ENCODE measurements at regions not wholly inside any gene's neighbourhood (a gene's known extent, or its start where the extent isn't known, plus 50 kb on each side); places are given as distances from the start of the nearest gene placed in this dataset.

DNA sequence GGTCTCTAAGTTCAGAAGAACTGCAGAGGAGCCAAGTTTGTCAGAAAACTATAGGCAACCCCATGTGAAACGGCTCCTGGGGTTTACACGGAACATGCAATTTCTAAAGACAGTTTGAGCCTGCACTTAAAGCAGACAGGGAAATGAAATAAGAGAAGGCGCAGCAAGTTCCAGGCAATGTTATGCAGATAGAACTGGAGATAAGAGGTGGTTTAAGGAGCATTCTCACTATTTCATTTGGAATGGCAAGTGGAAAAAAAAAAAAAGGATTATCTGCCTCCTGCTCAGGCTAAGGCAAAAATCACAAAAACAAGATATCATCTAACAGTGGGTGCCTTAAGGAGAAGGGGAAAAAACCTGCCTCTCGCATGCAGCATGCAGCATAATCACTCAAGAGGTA lies 2252.4 kb downstream of the MAT2B start:
- whole genome bisulfite sequencing, 5 donors: 72 to 87% (median 77%) methylated on average over 4 of the region's 4 CpGs
- no peak for DNase-seq
- intact Hi-C loops (cut with DNase I; ENCODE audit: low total_unique reads): no loop called here
- H3K4me3 ChIP-seq: no peak overlapping the region
- TF ChIP-seq POLR2AphosphoS5 (IDR thresholded peaks at IDR 0.05) (no peak), POLR2A (IDR thresholded peaks at IDR 0.05) (no peak)
- TF ChIP-seq, protein P1, sequence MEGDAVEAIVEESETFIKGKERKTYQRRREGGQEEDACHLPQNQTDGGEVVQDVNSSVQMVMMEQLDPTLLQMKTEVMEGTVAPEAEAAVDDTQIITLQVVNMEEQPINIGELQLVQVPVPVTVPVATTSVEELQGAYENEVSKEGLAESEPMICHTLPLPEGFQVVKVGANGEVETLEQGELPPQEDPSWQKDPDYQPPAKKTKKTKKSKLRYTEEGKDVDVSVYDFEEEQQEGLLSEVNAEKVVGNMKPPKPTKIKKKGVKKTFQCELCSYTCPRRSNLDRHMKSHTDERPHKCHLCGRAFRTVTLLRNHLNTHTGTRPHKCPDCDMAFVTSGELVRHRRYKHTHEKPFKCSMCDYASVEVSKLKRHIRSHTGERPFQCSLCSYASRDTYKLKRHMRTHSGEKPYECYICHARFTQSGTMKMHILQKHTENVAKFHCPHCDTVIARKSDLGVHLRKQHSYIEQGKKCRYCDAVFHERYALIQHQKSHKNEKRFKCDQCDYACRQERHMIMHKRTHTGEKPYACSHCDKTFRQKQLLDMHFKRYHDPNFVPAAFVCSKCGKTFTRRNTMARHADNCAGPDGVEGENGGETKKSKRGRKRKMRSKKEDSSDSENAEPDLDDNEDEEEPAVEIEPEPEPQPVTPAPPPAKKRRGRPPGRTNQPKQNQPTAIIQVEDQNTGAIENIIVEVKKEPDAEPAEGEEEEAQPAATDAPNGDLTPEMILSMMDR (IDR thresholded peaks at IDR 0.05 in 8 of 11, conservative IDR thresholded peaks at IDR 0.05 in 3 of 11): no peak
- H3K27me3 ChIP-seq (replicated peaks in 1 of 7): no peaks in the 10 kb centered on the region
- H3K27ac ChIP-seq: no peak overlapping the region
- H3K9me3 ChIP-seq: peaks cover 0 to 10% (median 0%) of the 10 kb centered on the region in 8 donors
- no peaks in the 10 kb centered on the region for H3K4me1 ChIP-seq
- H3K36me3 ChIP-seq: no peaks in the 10 kb centered on the region

DNA sequence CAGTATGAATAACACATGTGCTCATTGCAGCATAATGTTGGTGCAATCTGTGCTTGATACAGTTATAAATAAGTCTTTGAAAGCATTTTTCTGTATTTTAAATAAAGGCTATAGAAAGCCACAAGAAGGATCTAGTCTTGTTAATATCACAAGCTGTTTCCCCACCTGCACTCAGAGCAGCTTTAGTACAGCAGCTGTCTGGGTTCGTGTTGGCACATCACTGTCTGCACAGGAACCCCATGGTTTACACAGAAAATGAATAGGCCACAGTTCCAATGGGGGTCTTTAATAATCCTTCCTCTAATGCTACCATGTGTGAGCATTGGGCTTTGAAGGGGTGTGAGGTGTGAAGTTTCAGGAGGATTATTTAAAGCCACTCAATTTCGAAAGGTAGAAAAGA lies 2269.7 kb downstream of the MAT2B start:
- Histone ChIP-seq H3K4me1 (no peaks in the 10 kb centered on the region), H3K27ac (no peak overlapping the region), H3K4me3 (no peak overlapping the region), H3K36me3 (no peaks in the 10 kb centered on the region), H3K9me3 (peaks cover 0 to 17% (median 0%) of the 10 kb centered on the region in 8 donors), H3K27me3 (replicated peaks in 1 of 7) (no peaks in the 10 kb centered on the region)
- 51 to 69% (median 64%) methylated on average over 2 of the region's 2 CpGs for whole genome bisulfite sequencing, 5 donors
- no peak for DNase-seq
- intact Hi-C loops (cut with DNase I; ENCODE audit: low total_unique reads): no loop called here
- TF ChIP-seq, protein P1 (IDR thresholded peaks at IDR 0.05 in 8 of 11, conservative IDR thresholded peaks at IDR 0.05 in 3 of 11): no peak
- TF ChIP-seq POLR2AphosphoS5 (IDR thresholded peaks at IDR 0.05): no peak
- TF ChIP-seq POLR2A (IDR thresholded peaks at IDR 0.05): no peak

DNA sequence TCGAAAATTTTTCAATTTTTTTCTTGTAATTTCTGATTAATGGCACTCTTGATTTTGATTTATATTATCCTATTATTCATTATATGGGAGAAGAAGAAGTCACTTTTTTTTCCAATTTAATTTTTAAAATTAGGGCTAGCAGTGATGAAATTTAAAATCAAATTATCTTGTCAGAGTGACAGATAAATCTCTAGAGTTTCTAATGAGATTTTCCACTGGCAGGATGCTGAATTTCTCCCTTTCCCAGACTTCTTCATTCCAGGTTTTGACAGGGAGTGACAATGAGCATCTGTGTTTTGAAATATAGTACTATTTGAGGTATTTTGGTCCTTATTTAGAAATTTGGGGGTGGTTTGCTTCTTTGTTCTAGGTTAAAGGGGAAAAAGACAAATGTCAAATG lies 2274.1 kb downstream of the MAT2B start:
- Histone ChIP-seq H3K36me3 (no peaks in the 10 kb centered on the region), H3K4me3 (no peak overlapping the region), H3K4me1 (no peaks in the 10 kb centered on the region), H3K27me3 (replicated peaks in 1 of 7) (no peaks in the 10 kb centered on the region), H3K9me3 (peaks cover 0 to 16% (median 2%) of the 10 kb centered on the region in 8 donors), H3K27ac (no peak overlapping the region)
- intact Hi-C loops (cut with DNase I; ENCODE audit: low total_unique reads): no loop called here
- TF ChIP-seq POLR2AphosphoS5 (IDR thresholded peaks at IDR 0.05) (no peak), POLR2A (IDR thresholded peaks at IDR 0.05) (no peak)
- TF ChIP-seq, protein P1 (IDR thresholded peaks at IDR 0.05 in 8 of 11, conservative IDR thresholded peaks at IDR 0.05 in 3 of 11): no peak
- 53 to 76% (median 56%) methylated on average over 1 of the region's 1 CpG for WGBS, 5 donors
- DNase-seq: no peak

DNA sequence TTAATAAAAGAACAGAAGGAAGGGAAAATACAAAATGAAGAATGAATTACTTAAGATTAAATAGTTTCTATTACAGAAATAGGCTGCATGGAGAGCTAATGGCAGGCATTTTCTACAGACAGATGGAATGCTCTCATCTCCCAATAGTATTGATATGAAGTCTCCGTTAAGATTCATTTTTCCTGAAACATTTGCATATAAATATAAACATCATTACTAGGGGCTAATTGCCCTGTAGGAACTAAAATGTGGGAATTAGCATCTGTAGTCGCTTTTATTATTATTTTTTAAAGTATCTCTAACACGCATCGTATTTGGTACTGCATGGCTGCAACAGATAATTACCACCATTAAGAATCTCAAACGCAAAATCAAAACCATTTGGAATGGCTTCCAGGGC lies 2275.5 kb downstream of the MAT2B start:
- 89 to 95% (median 91%) methylated on average over 5 of the region's 5 CpGs for WGBS, 5 donors
- H3K36me3 ChIP-seq: no peaks in the 10 kb centered on the region
- H3K27ac ChIP-seq: no peak overlapping the region
- H3K4me3 ChIP-seq: no peak overlapping the region
- no peaks in the 10 kb centered on the region for H3K27me3 ChIP-seq (replicated peaks in 1 of 7)
- intact Hi-C loops (cut with DNase I; ENCODE audit: low total_unique reads): no loop called here
- no peaks in the 10 kb centered on the region for H3K4me1 ChIP-seq
- TF ChIP-seq POLR2AphosphoS5 (IDR thresholded peaks at IDR 0.05): no peak
- peaks cover 0 to 16% (median 2%) of the 10 kb centered on the region in 8 donors for H3K9me3 ChIP-seq
- no peak for DNase-seq

DNA sequence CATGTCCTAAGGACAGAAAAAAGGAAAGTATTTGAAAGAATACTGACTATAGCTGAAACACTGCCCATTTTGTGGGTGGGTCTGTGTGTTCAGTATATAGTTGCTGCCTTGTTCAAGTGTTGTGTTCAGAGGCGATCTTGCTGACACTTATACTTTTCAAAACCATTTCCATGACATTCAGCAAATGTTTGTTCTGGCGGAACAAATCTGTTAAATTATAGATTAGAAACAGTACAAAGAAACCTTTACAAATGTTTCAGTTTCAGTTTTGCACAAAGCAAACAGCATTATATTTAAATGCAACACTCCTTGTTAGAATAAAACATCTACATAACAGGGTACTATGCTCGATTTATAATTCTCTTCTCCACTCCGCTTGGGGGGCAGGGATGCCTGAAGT lies 2276.3 kb downstream of the MAT2B start:
- Histone ChIP-seq H3K27ac (no peak overlapping the region), H3K4me1 (no peaks in the 10 kb centered on the region), H3K4me3 (no peak overlapping the region), H3K27me3 (replicated peaks in 1 of 7) (no peaks in the 10 kb centered on the region), H3K9me3 (peaks cover 0 to 14% (median 2%) of the 10 kb centered on the region in 8 donors), H3K36me3 (no peaks in the 10 kb centered on the region)
- no peak for TF ChIP-seq POLR2A (IDR thresholded peaks at IDR 0.05)
- TF ChIP-seq POLR2AphosphoS5 (IDR thresholded peaks at IDR 0.05): no peak
- TF ChIP-seq, protein P1 (IDR thresholded peaks at IDR 0.05 in 8 of 11, conservative IDR thresholded peaks at IDR 0.05 in 3 of 11): no peak
- intact Hi-C loops (cut with DNase I; ENCODE audit: low total_unique reads): no loop called here
- 61 to 82% (median 72%) methylated on average over 4 of the region's 4 CpGs for WGBS, 5 donors
- DNase-seq: no peak
